ENCODE measurements at regions not wholly inside any gene's neighbourhood (a gene's known extent, or its start where the extent isn't known, plus 50 kb on each side); places are given as distances from the start of the nearest gene placed in this dataset.

GRCh38 chr5:175092691-175093090, 351.3 kb downstream of the DRD1 start:
- TF ChIP-seq CTCF (IDR thresholded peaks at IDR 0.05) (no peak), POLR2A (IDR thresholded peaks at IDR 0.05) (no peak)

Measured in sigmoid colon (tissue), 3 donors.